SK-N-MC (cell line): ENCODE measurements at regions not wholly inside any gene's neighbourhood (a gene's known extent, or its start where the extent isn't known, plus 50 kb on each side); places are given as distances from the start of the nearest gene placed in this dataset.

Experiments used
- DNase-seq: peaks from one replicate; pipeline ENCODE4 v3.0.0-alpha.2; 2011; ENCODE audit warnings: low read depth, low spot score
- H3K27ac ChIP-seq: fragments of 200-600 bp; sonication (generic); 2 replicates; pipeline ENCODE4 v1.5.1; 2016; ENCODE audit warnings: mixed run types
- H3K36me3 ChIP-seq: fragments of 200-600 bp; sonication (generic); 2 replicates; pipeline ENCODE4 v1.6.1; 2017; ENCODE audit warnings: antibody characterized with exemption, low read length, mixed read lengths; ENCODE audit not compliant: insufficient read depth
- H3K4me3 ChIP-seq: fragments of 200-600 bp; sonication (generic); 2 replicates; pipeline ENCODE4 v1.5.1; 2016
- H3K9ac ChIP-seq: fragments of 200-600 bp; sonication (generic); 2 replicates; pipeline ENCODE4 v1.8.0; 2017; ENCODE audit warnings: mixed run types, mixed read lengths; ENCODE audit not compliant: insufficient read length
- H3K9me3 ChIP-seq: fragments of 200-600 bp; sonication (generic); 2 replicates; pipeline ENCODE4 v1.6.1; 2017; ENCODE audit warnings: low read depth, mild to moderate bottlenecking, antibody characterized with exemption, low read length, moderate library complexity, mixed read lengths
- EZH2 ChIP-seq: fragments of 200-600 bp; sonication (generic); IDR thresholded peaks from one replicate; pipeline ENCODE4 v1.6.1; 2017; ENCODE audit warnings: antibody characterized with exemption
- FOXP2 ChIP-seq: optimal IDR thresholded peaks from 2 replicates; pipeline ENCODE3; 2011; ENCODE audit warnings: mild to moderate bottlenecking, moderate library complexity; ENCODE audit not compliant: insufficient read depth; ENCODE audit errors: extremely low read length, control extremely low read depth
- POLR2AphosphoS5 ChIP-seq: IDR thresholded peaks from 2 replicates; pipeline ENCODE4 v1.6.1; 2012; ENCODE audit warnings: mild to moderate bottlenecking, low read depth, low read length, borderline replicate concordance

DNA sequence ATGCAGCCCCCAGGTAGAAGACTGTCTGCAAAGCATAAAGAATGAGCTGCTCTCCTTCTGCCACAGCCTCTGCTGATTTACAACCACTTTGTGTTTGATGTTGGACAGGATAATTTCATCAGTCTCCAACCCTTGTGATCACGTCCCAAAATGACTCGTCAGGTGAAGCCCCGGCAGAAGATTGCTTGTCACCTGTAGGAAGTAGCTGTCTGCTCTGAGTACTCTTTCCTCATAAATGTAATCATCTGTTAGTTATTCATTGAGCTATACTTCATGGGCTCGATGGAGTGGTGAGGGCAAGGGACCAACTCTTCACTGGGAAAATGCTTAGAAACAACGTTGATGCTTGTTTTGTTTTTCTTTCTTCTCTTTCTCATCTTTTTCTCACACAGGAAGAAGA, 290.9 kb upstream of the SP8 start:
- no peak for DNase-seq
- no peak overlapping the region for H3K9ac ChIP-seq
- H3K27ac ChIP-seq, result no peak overlapping the region
- no peak for TF ChIP-seq FOXP2
- no peak for TF ChIP-seq POLR2AphosphoS5
- TF ChIP-seq EZH2, result no peak
- no peaks in the 10 kb centered on the region for H3K36me3 ChIP-seq
- no peak overlapping the region for H3K4me3 ChIP-seq
- no peaks in the 10 kb centered on the region for H3K9me3 ChIP-seq

- Histone ChIP-seq H3K27ac (no peak overlapping the region), H3K9ac (no peak overlapping the region), H3K9me3 (no peaks in the 10 kb centered on the region), H3K4me3 (no peak overlapping the region), H3K36me3 (no peaks in the 10 kb centered on the region)
- TF ChIP-seq EZH2 (no peak), POLR2AphosphoS5 (no peak), FOXP2 (no peak)
- DNase-seq, result no peak
Measured at GRCh38 chr7:21084286-21084685, 297.6 kb upstream of the SP8 start.

- Histone ChIP-seq H3K4me3 (no peak overlapping the region), H3K36me3 (no peaks in the 10 kb centered on the region), H3K9me3 (no peaks in the 10 kb centered on the region), H3K9ac (no peak overlapping the region), H3K27ac (no peak overlapping the region)
- no peak for DNase-seq
- TF ChIP-seq POLR2AphosphoS5 (no peak), FOXP2 (no peak), EZH2 (no peak)
Measured at GRCh38 chr7:21086688-21087087, 300.0 kb upstream of the SP8 start.

DNA sequence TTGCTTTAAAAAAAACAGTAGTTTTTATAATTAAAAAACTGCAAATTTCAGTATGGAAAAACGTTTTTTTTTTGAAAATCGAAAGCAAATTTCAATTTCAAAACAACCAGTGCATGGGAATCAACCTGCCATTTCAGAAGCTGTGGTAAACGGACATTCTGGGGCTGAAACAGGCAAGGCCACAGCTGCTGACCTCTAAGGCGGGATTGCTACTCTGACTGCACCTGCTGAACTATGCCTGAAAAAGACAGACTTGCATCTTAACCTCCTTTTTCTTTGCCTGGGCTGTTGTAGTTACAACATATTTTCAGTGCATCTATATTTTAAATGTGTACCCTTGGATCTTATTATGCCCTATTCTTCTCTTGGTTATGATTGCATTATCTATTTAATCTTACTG, 303.0 kb upstream of the SP8 start:
- DNase-seq, result no peak
- Histone ChIP-seq H3K36me3 (no peaks in the 10 kb centered on the region), H3K9ac (no peak overlapping the region), H3K27ac (no peak overlapping the region), H3K9me3 (no peaks in the 10 kb centered on the region), H3K4me3 (no peak overlapping the region)
- TF ChIP-seq POLR2AphosphoS5, result no peak
- TF ChIP-seq EZH2, result no peak
- TF ChIP-seq FOXP2, result no peak

- no peak for TF ChIP-seq EZH2
- TF ChIP-seq POLR2AphosphoS5, result no peak
- TF ChIP-seq FOXP2, result no peak
- no peaks in the 10 kb centered on the region for H3K9me3 ChIP-seq
- H3K9ac ChIP-seq, result no peak overlapping the region
- no peak overlapping the region for H3K27ac ChIP-seq
- no peaks in the 10 kb centered on the region for H3K36me3 ChIP-seq
- DNase-seq, result no peak
- H3K4me3 ChIP-seq, result no peak overlapping the region
Measured at GRCh38 chr7:21092766-21093702, 306.3 kb upstream of the SP8 start.

GRCh38 chr7:21094589-21094988, 307.9 kb upstream of the SP8 start:
- H3K4me3 ChIP-seq, result no peak overlapping the region
- H3K9ac ChIP-seq, result no peak overlapping the region
- H3K9me3 ChIP-seq, result no peaks in the 10 kb centered on the region
- no peak for DNase-seq
- no peak overlapping the region for H3K27ac ChIP-seq
- H3K36me3 ChIP-seq, result no peaks in the 10 kb centered on the region
- TF ChIP-seq POLR2AphosphoS5 (no peak), EZH2 (no peak), FOXP2 (no peak)

DNA sequence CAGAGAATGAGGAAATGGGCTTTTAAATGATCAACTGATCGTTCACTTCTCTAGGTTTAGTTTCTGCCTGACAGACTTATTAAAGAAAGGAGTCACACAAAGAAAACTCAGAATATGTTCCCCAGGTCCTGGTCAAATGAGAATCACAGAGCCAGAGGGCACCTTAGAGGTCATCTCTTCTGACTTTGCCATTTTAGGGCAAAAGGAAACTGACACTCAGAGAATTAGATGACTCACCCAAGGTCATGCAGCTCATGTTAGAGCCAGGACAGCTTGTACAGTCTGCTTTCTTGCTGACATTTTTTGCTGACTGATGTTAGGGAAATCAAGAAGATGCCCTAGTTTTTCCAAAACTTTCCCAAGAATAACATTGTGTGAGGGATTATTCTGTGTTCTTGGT, 312.7 kb upstream of the SP8 start:
- no peaks in the 10 kb centered on the region for H3K36me3 ChIP-seq
- H3K9ac ChIP-seq, result no peak overlapping the region
- H3K27ac ChIP-seq, result no peak overlapping the region
- no peak for DNase-seq
- H3K9me3 ChIP-seq, result no peaks in the 10 kb centered on the region
- no peak overlapping the region for H3K4me3 ChIP-seq
- TF ChIP-seq POLR2AphosphoS5 (no peak), EZH2 (no peak), FOXP2 (no peak)

DNA sequence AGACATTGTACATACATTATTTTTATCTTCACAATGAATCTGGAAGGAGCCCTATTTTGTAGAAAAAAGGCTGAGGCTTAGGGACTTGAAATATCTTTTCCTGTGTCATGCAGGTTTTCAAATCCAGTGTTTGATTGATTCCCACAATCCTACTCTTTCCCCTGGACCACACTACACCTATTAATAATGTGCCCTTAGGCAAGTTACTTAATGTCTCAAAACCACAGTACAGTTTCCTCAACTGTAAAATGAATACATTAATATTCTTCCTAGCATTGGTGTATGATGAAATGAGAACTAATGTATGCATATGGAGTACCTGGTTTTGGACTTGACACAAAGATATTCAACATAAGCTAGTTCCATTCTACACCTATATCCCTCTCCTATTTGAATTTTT, 313.3 kb upstream of the SP8 start:
- TF ChIP-seq FOXP2, result no peak
- no peak for TF ChIP-seq POLR2AphosphoS5
- no peak for TF ChIP-seq EZH2
- no peaks in the 10 kb centered on the region for H3K9me3 ChIP-seq
- DNase-seq, result no peak
- no peaks in the 10 kb centered on the region for H3K36me3 ChIP-seq
- H3K4me3 ChIP-seq, result no peak overlapping the region
- H3K9ac ChIP-seq, result no peak overlapping the region
- no peak overlapping the region for H3K27ac ChIP-seq

GRCh38 chr7:21101541-21101940, 314.9 kb upstream of the SP8 start:
- DNase-seq, result no peak
- Histone ChIP-seq H3K27ac (no peak overlapping the region), H3K4me3 (no peak overlapping the region), H3K9me3 (no peaks in the 10 kb centered on the region), H3K36me3 (no peaks in the 10 kb centered on the region), H3K9ac (no peak overlapping the region)
- TF ChIP-seq FOXP2, result no peak
- TF ChIP-seq EZH2, result no peak
- TF ChIP-seq POLR2AphosphoS5, result no peak
